HEK293 (cell line): ENCODE measurements at regions not wholly inside any gene's neighbourhood (a gene's known extent, or its start where the extent isn't known, plus 50 kb on each side); places are given as distances from the start of the nearest gene placed in this dataset.

Source experiments
- CTCF ChIA-PET: fragments of 350-600 bp; formaldehyde crosslinking; extraction: SDS; loops from one replicate; lab custom pipeline; 2021; ENCODE audit warnings: antibody characterized with exemption; lab: Yijun Ruan, JAX
- POLR2A ChIA-PET: fragments of 300-600 bp; formaldehyde crosslinking; extraction: SDS; loops from one replicate; lab custom pipeline; 2020; ENCODE audit warnings: antibody characterized with exemption, inconsistent platforms; lab: Yijun Ruan, JAX
- H3K27ac ChIP-seq: fragments of 200-500 bp; sonication (Bioruptor generic); 2 replicates; pipeline ENCODE4 v1.5.1; 2014; ENCODE audit warnings: low read depth, low read length, control low read depth, inconsistent platforms; ENCODE audit errors: extremely low read depth
- H3K36me3 ChIP-seq, 2 experiments: fragments of 200-500 bp in 1 of 2; sonication (Bioruptor generic) in 1 of 2; 1 replicate in 1 of 2; 2 replicates in 1 of 2; pipeline ENCODE4 v1.5.1; 2014 to 2017; ENCODE audit warnings: inconsistent platforms in 2 of 2, low read length in 2 of 2; ENCODE audit not compliant: control insufficient read depth in 2 of 2, insufficient read depth in 1 of 2
- H3K4me1 ChIP-seq: fragments of 200-500 bp; sonication (Bioruptor generic); 2 replicates; pipeline ENCODE4 v1.5.1; 2014; ENCODE audit warnings: mild to moderate bottlenecking, low read length, inconsistent platforms; ENCODE audit not compliant: control insufficient read depth, insufficient read depth
- H3K4me3 ChIP-seq: 2 replicates; pipeline ENCODE4 v1.5.1; 2011; ENCODE audit warnings: low read depth, mild to moderate bottlenecking, control low read depth, low read length, moderate library complexity
- H3K9me3 ChIP-seq: fragments of 200-500 bp; sonication (Bioruptor generic); 2 replicates; pipeline ENCODE4 v1.5.1; 2014; ENCODE audit warnings: low read depth, low read length, inconsistent platforms; ENCODE audit not compliant: control insufficient read depth, insufficient read depth
- KLF8 ChIP-seq: fragments of 450-650 bp; formaldehyde crosslinking; IDR thresholded peaks from 2 replicates; pipeline ENCODE4 v1.5.1; 2016; ENCODE audit warnings: missing biosample characterization, missing genetic modification characterization
- PRDM1 ChIP-seq: fragments of 450-650 bp; formaldehyde crosslinking; IDR thresholded peaks from 2 replicates; pipeline ENCODE4; 2016; ENCODE audit warnings: missing biosample characterization, missing genetic modification characterization
- TCF7L2 ChIP-seq: IDR thresholded peaks from 2 replicates; pipeline ENCODE4 v1.6.1; 2011; ENCODE audit warnings: low read depth, mild to moderate bottlenecking, inconsistent platforms, low read length, moderate library complexity, borderline replicate concordance
- ZBTB1 ChIP-seq: fragments of 450-650 bp; formaldehyde crosslinking; IDR thresholded peaks from 2 replicates; pipeline ENCODE4 v1.5.1; 2016; ENCODE audit warnings: missing biosample characterization, missing genetic modification characterization
- ZBTB7A ChIP-seq: fragments of 450-650 bp; formaldehyde crosslinking; IDR thresholded peaks from 2 replicates; pipeline ENCODE4 v1.5.1; 2016; ENCODE audit warnings: low read depth, missing biosample characterization, missing genetic modification characterization
- ZFHX2 ChIP-seq: fragments of 450-650 bp; formaldehyde crosslinking; conservative IDR thresholded peaks from 2 replicates; pipeline ENCODE4 v1.5.1; 2016; ENCODE audit warnings: missing biosample characterization, missing genetic modification characterization
- ZNF146 ChIP-seq: fragments of 450-650 bp; formaldehyde crosslinking; IDR thresholded peaks from 2 replicates; pipeline ENCODE4 v1.5.1; 2016; ENCODE audit warnings: missing biosample characterization, missing genetic modification characterization
- ZNF16 ChIP-seq: fragments of 450-650 bp; formaldehyde crosslinking; IDR thresholded peaks from 2 replicates; pipeline ENCODE4 v1.5.1; 2016; ENCODE audit warnings: low read depth, missing biosample characterization, missing genetic modification characterization
- ZNF280C ChIP-seq: fragments of 450-650 bp; formaldehyde crosslinking; IDR thresholded peaks from 2 replicates; pipeline ENCODE4 v1.5.1; 2016; ENCODE audit warnings: missing biosample characterization, missing genetic modification characterization
- ZNF510 ChIP-seq: fragments of 450-650 bp; formaldehyde crosslinking; IDR thresholded peaks from 2 replicates; pipeline ENCODE4 v1.5.1; 2018; ENCODE audit warnings: mild to moderate bottlenecking, missing genetic modification characterization, missing biosample characterization; ENCODE audit not compliant: insufficient replicate concordance
- ZNF555 ChIP-seq: fragments of 450-650 bp; formaldehyde crosslinking; conservative IDR thresholded peaks from 2 replicates; pipeline ENCODE4 v1.5.1; 2017; ENCODE audit warnings: missing biosample characterization, mild to moderate bottlenecking, missing genetic modification characterization, inconsistent platforms
- ZNF585B ChIP-seq: fragments of 450-650 bp; formaldehyde crosslinking; IDR thresholded peaks from 2 replicates; pipeline ENCODE4 v1.5.1; 2016; ENCODE audit warnings: missing biosample characterization, missing genetic modification characterization
- ZNF623 ChIP-seq: fragments of 450-650 bp; formaldehyde crosslinking; IDR thresholded peaks from 2 replicates; pipeline ENCODE4 v1.5.1; 2016; ENCODE audit warnings: missing biosample characterization, missing genetic modification characterization
- ZSCAN30 ChIP-seq: fragments of 450-650 bp; IDR thresholded peaks from 2 replicates; pipeline ENCODE4 v1.5.1; 2018; ENCODE audit warnings: missing biosample characterization, mild to moderate bottlenecking, missing genetic modification characterization, moderate library complexity
- ZSCAN4 ChIP-seq: fragments of 450-650 bp; formaldehyde crosslinking; IDR thresholded peaks from 2 replicates; pipeline ENCODE4 v1.5.1; 2017; ENCODE audit warnings: missing biosample characterization, missing genetic modification characterization
- TF ChIP-seq, protein P1 (sequence below): fragments of 450-650 bp; formaldehyde crosslinking; IDR thresholded peaks from 2 replicates; pipeline ENCODE4 v1.5.1; 2016; ENCODE audit warnings: missing biosample characterization, missing genetic modification characterization, borderline replicate concordance
- TF ChIP-seq, protein P2 (sequence below): fragments of 450-650 bp; formaldehyde crosslinking; IDR thresholded peaks from 2 replicates; pipeline ENCODE4 v1.5.1; 2016; ENCODE audit warnings: missing biosample characterization, missing genetic modification characterization
- TF ChIP-seq, protein P3 (sequence below): fragments of 450-650 bp; formaldehyde crosslinking; IDR thresholded peaks from 2 replicates; pipeline ENCODE4 v1.5.1; 2017; ENCODE audit warnings: missing biosample characterization, missing genetic modification characterization

- TF ChIP-seq TCF7L2 (no peak), ZSCAN30 (tag by site-specific recombination) (no peak), ZNF585B (tag by site-specific recombination) (no peak), PRDM1 (tag by site-specific recombination) (no peak), ZFHX2 (tag by site-specific recombination) (no peak)
- TF ChIP-seq, protein P1, sequence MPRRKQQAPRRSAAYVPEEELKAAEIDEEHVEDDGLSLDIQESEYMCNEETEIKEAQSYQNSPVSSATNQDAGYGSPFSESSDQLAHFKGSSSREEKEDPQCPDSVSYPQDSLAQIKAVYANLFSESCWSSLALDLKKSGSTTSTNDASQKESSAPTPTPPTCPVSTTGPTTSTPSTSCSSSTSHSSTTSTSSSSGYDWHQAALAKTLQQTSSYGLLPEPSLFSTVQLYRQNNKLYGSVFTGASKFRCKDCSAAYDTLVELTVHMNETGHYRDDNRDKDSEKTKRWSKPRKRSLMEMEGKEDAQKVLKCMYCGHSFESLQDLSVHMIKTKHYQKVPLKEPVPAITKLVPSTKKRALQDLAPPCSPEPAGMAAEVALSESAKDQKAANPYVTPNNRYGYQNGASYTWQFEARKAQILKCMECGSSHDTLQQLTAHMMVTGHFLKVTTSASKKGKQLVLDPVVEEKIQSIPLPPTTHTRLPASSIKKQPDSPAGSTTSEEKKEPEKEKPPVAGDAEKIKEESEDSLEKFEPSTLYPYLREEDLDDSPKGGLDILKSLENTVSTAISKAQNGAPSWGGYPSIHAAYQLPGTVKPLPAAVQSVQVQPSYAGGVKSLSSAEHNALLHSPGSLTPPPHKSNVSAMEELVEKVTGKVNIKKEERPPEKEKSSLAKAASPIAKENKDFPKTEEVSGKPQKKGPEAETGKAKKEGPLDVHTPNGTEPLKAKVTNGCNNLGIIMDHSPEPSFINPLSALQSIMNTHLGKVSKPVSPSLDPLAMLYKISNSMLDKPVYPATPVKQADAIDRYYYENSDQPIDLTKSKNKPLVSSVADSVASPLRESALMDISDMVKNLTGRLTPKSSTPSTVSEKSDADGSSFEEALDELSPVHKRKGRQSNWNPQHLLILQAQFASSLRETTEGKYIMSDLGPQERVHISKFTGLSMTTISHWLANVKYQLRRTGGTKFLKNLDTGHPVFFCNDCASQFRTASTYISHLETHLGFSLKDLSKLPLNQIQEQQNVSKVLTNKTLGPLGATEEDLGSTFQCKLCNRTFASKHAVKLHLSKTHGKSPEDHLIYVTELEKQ = no peak
- TF ChIP-seq, protein P2, sequence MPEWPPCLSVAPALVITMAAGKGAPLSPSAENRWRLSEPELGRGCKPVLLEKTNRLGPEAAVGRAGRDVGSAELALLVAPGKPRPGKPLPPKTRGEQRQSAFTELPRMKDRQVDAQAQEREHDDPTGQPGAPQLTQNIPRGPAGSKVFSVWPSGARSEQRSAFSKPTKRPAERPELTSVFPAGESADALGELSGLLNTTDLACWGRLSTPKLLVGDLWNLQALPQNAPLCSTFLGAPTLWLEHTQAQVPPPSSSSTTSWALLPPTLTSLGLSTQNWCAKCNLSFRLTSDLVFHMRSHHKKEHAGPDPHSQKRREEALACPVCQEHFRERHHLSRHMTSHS = no peak
- no peak overlapping the region for H3K27ac ChIP-seq
- H3K36me3 ChIP-seq = no peaks in the 10 kb centered on the region
- ChIA-PET CTCF (no interaction called here), POLR2A (no interaction called here)
- no peak overlapping the region for H3K4me3 ChIP-seq
- no peaks in the 10 kb centered on the region for H3K4me1 ChIP-seq
- H3K9me3 ChIP-seq = no peaks in the 10 kb centered on the region
These were observed 242.5 kb downstream of the IGSF11 start for GRCh38 chr3:118792191-118792590.

GRCh38 chr3:118793176-118793575 is 241.5 kb downstream of the IGSF11 start:
- POLR2A ChIA-PET = no interaction called here

More at GRCh38 chr3:118793176-118793575, 241.5 kb downstream of the IGSF11 start:
- no peaks in the 10 kb centered on the region for H3K9me3 ChIP-seq
- H3K27ac ChIP-seq = no peak overlapping the region
- H3K36me3 ChIP-seq = no peaks in the 10 kb centered on the region
- TF ChIP-seq KLF8 (tag by site-specific recombination) (no peak), ZNF16 (tag by site-specific recombination) (no peak), ZSCAN4 (tag by site-specific recombination) (no peak), ZNF623 (tag by site-specific recombination) (no peak), ZNF280C (tag by site-specific recombination) (no peak), ZBTB7A (tag by site-specific recombination) (no peak), ZNF555 (tag by site-specific recombination) (no peak), ZNF146 (tag by site-specific recombination) (no peak), ZBTB1 (tag by site-specific recombination) (no peak), ZNF510 (tag by site-specific recombination) (no peak)
- TF ChIP-seq, protein P3, sequence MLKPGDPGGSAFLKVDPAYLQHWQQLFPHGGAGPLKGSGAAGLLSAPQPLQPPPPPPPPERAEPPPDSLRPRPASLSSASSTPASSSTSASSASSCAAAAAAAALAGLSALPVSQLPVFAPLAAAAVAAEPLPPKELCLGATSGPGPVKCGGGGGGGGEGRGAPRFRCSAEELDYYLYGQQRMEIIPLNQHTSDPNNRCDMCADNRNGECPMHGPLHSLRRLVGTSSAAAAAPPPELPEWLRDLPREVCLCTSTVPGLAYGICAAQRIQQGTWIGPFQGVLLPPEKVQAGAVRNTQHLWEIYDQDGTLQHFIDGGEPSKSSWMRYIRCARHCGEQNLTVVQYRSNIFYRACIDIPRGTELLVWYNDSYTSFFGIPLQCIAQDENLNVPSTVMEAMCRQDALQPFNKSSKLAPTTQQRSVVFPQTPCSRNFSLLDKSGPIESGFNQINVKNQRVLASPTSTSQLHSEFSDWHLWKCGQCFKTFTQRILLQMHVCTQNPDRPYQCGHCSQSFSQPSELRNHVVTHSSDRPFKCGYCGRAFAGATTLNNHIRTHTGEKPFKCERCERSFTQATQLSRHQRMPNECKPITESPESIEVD = no peak
- TF ChIP-seq, all 188 proteins: peak for 0
- CTCF ChIA-PET = no interaction called here
- no peaks in the 10 kb centered on the region for H3K4me1 ChIP-seq
- H3K4me3 ChIP-seq = no peak overlapping the region
